A673 (cell line): ENCODE measurements at regions not wholly inside any gene's neighbourhood (a gene's known extent, or its start where the extent isn't known, plus 50 kb on each side); places are given as distances from the start of the nearest gene placed in this dataset.

Experiments used
- CTCF ChIP-seq: fragments of 300-800, 200-600 bp; sonication (generic); conservative IDR thresholded peaks from 2 replicates; pipeline ENCODE4 v1.5.1; 2017; ENCODE audit warnings: low read depth, mild to moderate bottlenecking, antibody characterized with exemption, low read length, moderate library complexity, mixed read lengths
- EZH2 ChIP-seq: fragments of 200-600 bp; sonication (generic); IDR thresholded peaks from 2 replicates; pipeline ENCODE4 v1.6.1; 2017; ENCODE audit warnings: borderline replicate concordance, low read depth, mild to moderate bottlenecking, mixed read lengths, antibody characterized with exemption, low read length; ENCODE audit not compliant: poor library complexity, severe bottlenecking

DNA sequence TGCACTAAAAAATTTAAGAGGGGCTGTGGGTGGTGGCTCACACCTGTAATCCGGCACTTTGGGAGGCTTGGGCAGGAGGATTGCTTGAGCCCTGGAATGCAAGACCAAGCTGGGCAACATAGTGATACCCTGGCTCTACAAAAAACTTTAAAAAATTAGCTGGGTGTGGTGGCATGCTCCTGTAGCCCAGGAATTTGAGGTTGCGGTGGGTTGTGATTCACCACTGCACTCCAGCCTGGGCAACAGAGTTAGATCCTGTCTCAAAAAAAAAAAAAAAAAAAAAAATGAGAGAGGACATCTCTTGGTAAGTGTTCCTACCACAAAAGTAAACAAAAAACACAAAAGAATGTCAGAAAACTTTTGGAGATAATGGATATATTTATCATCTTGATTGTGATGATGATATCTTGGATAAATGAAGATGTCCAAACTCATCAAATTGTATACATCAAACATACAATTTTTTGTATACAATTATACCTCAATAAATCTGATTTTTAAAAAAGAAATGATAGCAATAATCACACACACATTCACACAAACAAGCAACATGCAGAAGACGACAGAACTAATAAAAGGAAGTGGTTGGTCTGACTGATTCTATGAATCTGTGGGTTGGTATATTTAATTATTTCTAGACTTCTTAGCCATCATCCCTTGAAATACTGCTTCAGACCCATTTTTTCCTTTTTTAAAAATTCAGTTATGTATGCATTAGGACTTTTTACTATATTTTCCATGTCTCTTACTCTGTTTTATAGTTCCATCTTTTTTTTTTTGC, 465.9 kb downstream of the PLA2G4A start:
- TF ChIP-seq CTCF (no peak), EZH2 (no peak)
